ENCODE measurements at regions not wholly inside any gene's neighbourhood (a gene's known extent, or its start where the extent isn't known, plus 50 kb on each side); places are given as distances from the start of the nearest gene placed in this dataset.

- Histone ChIP-seq H3K4me1 (ENCODE audit: control insufficient read depth in 5 of 5, insufficient read depth in 5 of 5, low read length in 5 of 5) (peaks cover 0 to 5% (median 0%) of the 10 kb centered on the region in 5 donors), H3K27me3 (ENCODE audit: control insufficient read depth in 3 of 3, insufficient read depth in 3 of 3, low read length in 2 of 3) (no peaks in the 10 kb centered on the region), H3K4me3 (no peak overlapping the region), H3K27ac (ENCODE audit: low read depth in 1 of 2, low read length in 1 of 2) (no peak overlapping the region), H3K9ac (ENCODE audit: insufficient read depth in 1 of 2, low read length in 2 of 2) (no peak overlapping the region), H3K36me3 (ENCODE audit: control insufficient read depth in 4 of 4, insufficient read depth in 4 of 4, low read length in 4 of 4) (no peaks in the 10 kb centered on the region), H3K9me3 (ENCODE audit: control insufficient read depth in 4 of 4, insufficient read depth in 3 of 4, low read length in 3 of 4) (peaks cover 0 to 5% (median 0%) of the 10 kb centered on the region in 4 donors)
- WGBS, 2 donors: 60 to 70% methylated on average over 2 of the region's 2 CpGs
- DNase-seq (no peak), ATAC-seq (ENCODE audit: insufficient read depth, low FRiP score) (no peak)
- no peak for TF ChIP-seq CTCF (IDR thresholded peaks at IDR 0.05; ENCODE audit: control extremely low read depth, extremely low read depth)
Observed at GRCh38 chr14:50018933-50019210, 97.5 kb downstream of the VCPKMT start.

GRCh38 chr14:50020184-50020583, 96.2 kb downstream of the VCPKMT start:
- peaks cover 0 to 6% (median 0%) of the 10 kb centered on the region in 4 donors for H3K9me3 ChIP-seq (ENCODE audit: control insufficient read depth in 4 of 4, insufficient read depth in 3 of 4, low read length in 3 of 4)
- H3K4me1 ChIP-seq (ENCODE audit: control insufficient read depth in 5 of 5, insufficient read depth in 5 of 5, low read length in 5 of 5): peaks cover 0 to 5% (median 0%) of the 10 kb centered on the region in 5 donors
- TF ChIP-seq CTCF (IDR thresholded peaks at IDR 0.05; ENCODE audit: control extremely low read depth, extremely low read depth): no peak
- no peaks in the 10 kb centered on the region for H3K36me3 ChIP-seq (ENCODE audit: control insufficient read depth in 4 of 4, insufficient read depth in 4 of 4, low read length in 4 of 4)
- H3K9ac ChIP-seq (ENCODE audit: insufficient read depth in 1 of 2, low read length in 2 of 2): no peak overlapping the region
- DNase-seq (no peak), ATAC-seq (ENCODE audit: insufficient read depth, low FRiP score) (no peak)
- no peaks in the 10 kb centered on the region for H3K27me3 ChIP-seq (ENCODE audit: control insufficient read depth in 3 of 3, insufficient read depth in 3 of 3, low read length in 2 of 3)
- no peak overlapping the region for H3K27ac ChIP-seq (ENCODE audit: low read depth in 1 of 2, low read length in 1 of 2)
- H3K4me3 ChIP-seq: no peak overlapping the region

- H3K4me3 ChIP-seq: no peak overlapping the region
- H3K9ac ChIP-seq (ENCODE audit: insufficient read depth in 1 of 2, low read length in 2 of 2): no peak overlapping the region
- no peaks in the 10 kb centered on the region for H3K27me3 ChIP-seq (ENCODE audit: control insufficient read depth in 3 of 3, insufficient read depth in 3 of 3, low read length in 2 of 3)
- DNase-seq (no peak), ATAC-seq (ENCODE audit: insufficient read depth, low FRiP score) (no peak)
- no peak overlapping the region for H3K27ac ChIP-seq (ENCODE audit: low read depth in 1 of 2, low read length in 1 of 2)
- no peak for TF ChIP-seq CTCF (IDR thresholded peaks at IDR 0.05; ENCODE audit: control extremely low read depth, extremely low read depth)
- H3K9me3 ChIP-seq (ENCODE audit: control insufficient read depth in 4 of 4, insufficient read depth in 3 of 4, low read length in 3 of 4): peaks cover 0 to 10% (median 1%) of the 10 kb centered on the region in 4 donors
- H3K36me3 ChIP-seq (ENCODE audit: control insufficient read depth in 4 of 4, insufficient read depth in 4 of 4, low read length in 4 of 4): no peaks in the 10 kb centered on the region
- H3K4me1 ChIP-seq (ENCODE audit: control insufficient read depth in 5 of 5, insufficient read depth in 5 of 5, low read length in 5 of 5): peaks cover 0 to 5% (median 0%) of the 10 kb centered on the region in 5 donors
Observed at GRCh38 chr14:50020799-50021198, 95.6 kb downstream of the VCPKMT start.

GRCh38 chr14:50021261-50022031, 94.9 kb downstream of the VCPKMT start:
- peaks cover 0 to 11% (median 2%) of the 10 kb centered on the region in 4 donors for H3K9me3 ChIP-seq (ENCODE audit: control insufficient read depth in 4 of 4, insufficient read depth in 3 of 4, low read length in 3 of 4)
- peaks cover 0 to 5% (median 0%) of the 10 kb centered on the region in 5 donors for H3K4me1 ChIP-seq (ENCODE audit: control insufficient read depth in 5 of 5, insufficient read depth in 5 of 5, low read length in 5 of 5)
- DNase-seq (no peak), ATAC-seq (ENCODE audit: insufficient read depth, low FRiP score) (no peak)
- TF ChIP-seq CTCF (IDR thresholded peaks at IDR 0.05; ENCODE audit: control extremely low read depth, extremely low read depth): no peak
- no peak overlapping the region for H3K9ac ChIP-seq (ENCODE audit: insufficient read depth in 1 of 2, low read length in 2 of 2)
- H3K27me3 ChIP-seq (ENCODE audit: control insufficient read depth in 3 of 3, insufficient read depth in 3 of 3, low read length in 2 of 3): no peaks in the 10 kb centered on the region
- 81 to 82% methylated on average over 5 of the region's 5 CpGs for WGBS, 2 donors
- H3K36me3 ChIP-seq (ENCODE audit: control insufficient read depth in 4 of 4, insufficient read depth in 4 of 4, low read length in 4 of 4): no peaks in the 10 kb centered on the region
- no peak overlapping the region for H3K27ac ChIP-seq (ENCODE audit: low read depth in 1 of 2, low read length in 1 of 2)
- no peak overlapping the region for H3K4me3 ChIP-seq
